ENCODE measurements at regions not wholly inside any gene's neighbourhood (a gene's known extent, or its start where the extent isn't known, plus 50 kb on each side); places are given as distances from the start of the nearest gene placed in this dataset.
"Not testable (repeated sequence)": the region's sequence is repeated elsewhere in the genome, so short reads cannot be mapped to it uniquely, and the experiment has no call there.

- DNase-seq, result no peak
Measured at GRCh38 chrX:40530509-40530908, 50.3 kb upstream of the ATP6AP2 start.

- no peak for DNase-seq
Measured at GRCh38 chrX:40527543-40527942, 53.2 kb upstream of the ATP6AP2 start.

- no peak for DNase-seq
Measured at GRCh38 chrX:40526412-40526811, 54.4 kb upstream of the ATP6AP2 start.

- DNase-seq, result not testable (repeated sequence)
Measured at GRCh38 chrX:40525901-40526300, 54.9 kb upstream of the ATP6AP2 start.

GRCh38 chrX:40524423-40524822, 56.3 kb upstream of the ATP6AP2 start:
- DNase-seq, result no peak

- DNase-seq, result no peak
Measured at GRCh38 chrX:40523852-40524251, 56.9 kb upstream of the ATP6AP2 start.

GRCh38 chrX:40521868-40522450, 58.8 kb upstream of the ATP6AP2 start:
- DNase-seq, result no peak

- DNase-seq, result no peak
Measured at GRCh38 chrX:40514376-40514775, 66.4 kb upstream of the ATP6AP2 start.

- DNase-seq, result no peak
Measured at GRCh38 chrX:40513835-40514234, 66.9 kb upstream of the ATP6AP2 start.

GRCh38 chrX:40513012-40513411, 67.8 kb upstream of the ATP6AP2 start:
- no peak for DNase-seq

GRCh38 chrX:40511258-40511657, 69.5 kb upstream of the ATP6AP2 start:
- no peak for DNase-seq

GRCh38 chrX:40508560-40508959, 72.2 kb upstream of the ATP6AP2 start:
- DNase-seq, result no peak

GRCh38 chrX:40506201-40506985, 74.4 kb upstream of the ATP6AP2 start:
- DNase-seq, result no peak

GRCh38 chrX:40504801-40505605, 75.8 kb upstream of the ATP6AP2 start:
- DNase-seq, result no peak

GRCh38 chrX:40503094-40503493, 77.7 kb upstream of the ATP6AP2 start:
- DNase-seq, result no peak

- no peak for DNase-seq
Measured at GRCh38 chrX:40502688-40503087, 78.1 kb upstream of the ATP6AP2 start.

GRCh38 chrX:40501164-40501855, 79.5 kb upstream of the ATP6AP2 start:
- DNase-seq, result no peak

- DNase-seq, result no peak
Measured at GRCh38 chrX:40496728-40497127, 84.0 kb upstream of the ATP6AP2 start.

- no peak for DNase-seq
Measured at GRCh38 chrX:40495659-40496058, 85.1 kb upstream of the ATP6AP2 start.

- DNase-seq, result no peak
Measured at GRCh38 chrX:40494005-40494404, 86.8 kb upstream of the ATP6AP2 start.

GRCh38 chrX:40488296-40488695, 92.5 kb upstream of the ATP6AP2 start:
- no peak for DNase-seq

- no peak for DNase-seq
Measured at GRCh38 chrX:40485973-40486372, 94.8 kb upstream of the ATP6AP2 start.

GRCh38 chrX:40485102-40485826, 95.5 kb upstream of the ATP6AP2 start:
- DNase-seq, result no peak
